ENCODE measurements at regions not wholly inside any gene's neighbourhood (a gene's known extent, or its start where the extent isn't known, plus 50 kb on each side); places are given as distances from the start of the nearest gene placed in this dataset.
A peak's percentile ranks its signal among the peaks of the same experiment; 100 is the strongest.

DNA sequence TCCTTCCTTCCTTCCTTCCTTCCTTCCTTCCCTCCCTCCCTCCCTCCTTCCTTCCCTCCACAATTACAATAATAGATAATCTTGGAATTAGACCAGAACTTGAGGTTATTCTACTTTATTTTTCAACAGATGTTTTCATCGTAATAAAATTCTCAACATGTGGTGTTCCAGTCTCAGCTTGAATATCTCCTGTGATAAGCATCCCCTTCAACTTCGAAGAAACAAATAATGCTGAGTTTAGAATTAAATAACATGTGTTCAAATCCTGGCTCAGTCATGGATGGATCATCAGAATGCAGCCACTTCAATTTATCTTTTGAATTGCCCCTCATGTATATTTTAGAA, 91.4 kb upstream of the PAPPA start:
- no peak for DNase-seq

DNA sequence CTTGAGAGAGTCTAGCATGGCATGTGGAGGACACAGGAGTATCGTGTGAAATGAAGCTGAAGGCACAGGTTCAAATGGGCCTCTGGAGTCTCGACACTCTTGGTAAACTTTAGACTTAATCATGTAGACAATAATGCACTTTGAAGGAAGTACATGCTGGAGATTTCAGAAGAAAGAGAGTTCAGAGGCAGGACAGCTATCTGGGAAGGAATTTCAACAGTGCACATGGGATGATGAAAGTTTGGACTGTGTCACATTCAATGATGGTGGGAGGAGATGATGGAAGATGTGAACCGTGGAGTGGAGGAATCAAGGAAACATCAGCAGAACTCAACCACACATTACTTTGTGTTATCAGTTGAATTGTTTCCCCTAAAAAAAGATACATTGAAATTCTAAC, 88.6 kb upstream of the PAPPA start:
- no peak for DNase-seq

DNA sequence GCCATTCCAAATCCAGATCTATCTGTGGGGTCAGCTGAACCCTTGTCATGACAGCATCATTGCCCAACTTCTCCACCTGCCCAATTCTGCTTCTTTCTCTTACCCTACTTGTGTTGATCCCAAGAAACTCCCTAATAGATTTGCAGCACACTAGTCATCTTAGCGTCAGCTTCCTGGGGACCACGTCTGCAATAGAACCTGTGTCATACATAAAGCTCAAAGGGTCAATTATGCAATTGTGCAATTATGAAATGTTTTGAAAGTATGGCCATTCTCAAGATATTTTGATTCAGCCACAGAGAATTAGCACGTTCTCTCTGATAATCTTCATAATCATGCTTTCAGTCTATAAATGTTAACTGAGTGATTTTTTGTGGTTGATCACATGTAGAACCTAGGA, 87.4 kb upstream of the PAPPA start:
- no peak for DNase-seq

DNA sequence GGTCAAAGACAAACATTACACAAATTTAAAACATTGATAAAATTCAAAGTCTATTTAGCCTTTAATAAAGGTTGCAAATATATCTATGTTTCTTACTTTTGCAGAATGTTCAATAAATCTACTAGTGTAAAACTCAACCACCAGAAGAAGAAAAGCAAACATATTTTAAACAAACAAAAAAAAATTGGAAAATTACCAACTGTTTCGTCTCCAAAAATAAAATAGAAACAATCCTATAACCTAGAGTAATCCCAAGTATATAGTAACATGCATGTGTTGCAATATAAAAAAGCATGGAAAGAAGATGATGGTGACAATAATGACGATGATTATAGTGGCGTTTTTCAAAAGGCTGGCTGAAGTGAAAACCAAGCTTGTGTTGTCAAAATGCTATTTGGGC, 86.0 kb upstream of the PAPPA start:
- no peak for DNase-seq

DNA sequence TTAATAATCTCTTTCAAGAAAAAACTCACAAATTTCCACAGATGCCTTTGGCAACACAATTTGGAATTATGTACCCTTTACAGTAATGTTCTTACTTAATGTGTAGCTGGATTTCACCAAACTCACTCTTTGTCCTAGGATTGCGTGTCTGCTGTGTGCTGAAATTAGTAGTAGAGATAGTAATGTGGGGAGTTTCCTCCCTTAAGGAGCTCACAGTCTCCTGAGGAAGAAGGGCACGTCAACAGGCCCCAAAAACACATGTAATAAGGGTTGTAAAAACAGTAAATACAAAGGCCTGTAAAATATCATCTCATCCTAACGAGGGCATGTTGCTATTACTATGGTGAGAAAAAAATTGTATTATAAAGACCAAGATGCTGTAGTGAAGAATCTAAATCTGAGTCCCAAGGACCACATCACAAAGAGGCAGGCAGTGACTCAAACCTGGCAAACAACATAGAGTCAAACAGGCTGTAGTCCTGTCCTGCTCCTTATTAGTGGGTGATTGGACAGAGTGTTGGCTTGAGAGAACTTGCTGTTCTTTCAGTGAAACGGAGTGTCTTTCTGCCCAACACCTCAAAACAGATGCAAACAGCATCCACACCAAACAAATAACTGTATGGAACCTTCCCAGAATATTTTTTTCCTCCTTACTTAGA, 83.2 kb upstream of the PAPPA start:
- no peak for DNase-seq

DNA sequence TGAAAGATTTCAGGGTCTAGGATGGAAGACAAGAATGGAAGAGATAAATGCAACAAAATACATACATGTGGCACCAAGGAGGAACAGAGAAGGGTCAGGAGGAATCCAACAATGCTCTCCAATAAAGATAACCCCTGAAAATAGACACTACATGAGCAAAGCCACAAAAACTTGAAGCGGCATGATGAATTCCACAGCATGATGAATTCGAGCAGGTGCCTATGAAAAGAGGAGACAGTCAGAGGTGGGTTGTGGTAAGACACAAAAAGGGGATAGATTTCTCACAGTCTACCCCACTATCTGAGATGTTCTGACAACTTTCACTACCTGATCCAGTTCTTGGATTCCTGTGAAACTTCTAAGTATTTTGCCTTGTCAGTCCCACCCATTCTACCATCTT, 81.5 kb upstream of the PAPPA start:
- no peak for DNase-seq

DNA sequence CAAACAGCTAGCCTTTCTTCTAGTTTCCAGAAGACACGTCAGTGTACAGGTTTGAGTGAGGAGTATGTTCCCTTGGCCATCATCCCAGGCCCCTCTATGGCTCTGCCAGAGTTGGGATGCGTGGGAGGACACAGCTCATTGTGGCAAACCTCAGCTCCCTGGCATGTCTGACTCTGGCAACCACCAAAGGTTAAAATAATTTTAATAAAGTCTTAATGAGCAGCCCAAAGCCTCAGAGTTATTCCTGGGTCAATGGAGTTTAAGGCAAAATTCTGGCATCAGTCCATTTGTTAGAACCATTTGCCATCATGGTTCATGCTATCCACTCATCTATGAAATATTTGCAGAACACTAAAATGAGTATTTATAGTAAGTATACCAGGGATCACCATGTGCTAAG, 79.8 kb upstream of the PAPPA start:
- DNase-seq: no peak

DNA sequence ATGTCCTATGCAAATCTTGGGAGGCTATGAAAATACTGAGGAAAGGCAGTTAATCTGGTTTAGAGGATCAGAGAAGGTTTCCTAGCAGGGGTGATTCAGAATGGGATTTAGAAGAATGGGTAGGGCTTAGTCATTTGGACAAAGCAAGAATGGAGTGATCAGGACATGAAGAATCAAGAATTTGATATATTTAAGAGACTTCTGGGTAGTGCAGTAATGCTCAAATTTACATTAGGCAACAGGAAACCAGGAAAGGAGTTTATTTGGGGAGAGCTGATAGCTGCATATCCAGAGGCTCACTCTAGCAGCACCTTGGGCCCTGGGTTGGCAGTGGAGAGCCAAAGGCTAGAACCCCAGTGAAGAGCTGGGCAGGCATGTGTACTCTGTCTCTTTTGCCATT, 78.9 kb upstream of the PAPPA start:
- DNase-seq: no peak

DNA sequence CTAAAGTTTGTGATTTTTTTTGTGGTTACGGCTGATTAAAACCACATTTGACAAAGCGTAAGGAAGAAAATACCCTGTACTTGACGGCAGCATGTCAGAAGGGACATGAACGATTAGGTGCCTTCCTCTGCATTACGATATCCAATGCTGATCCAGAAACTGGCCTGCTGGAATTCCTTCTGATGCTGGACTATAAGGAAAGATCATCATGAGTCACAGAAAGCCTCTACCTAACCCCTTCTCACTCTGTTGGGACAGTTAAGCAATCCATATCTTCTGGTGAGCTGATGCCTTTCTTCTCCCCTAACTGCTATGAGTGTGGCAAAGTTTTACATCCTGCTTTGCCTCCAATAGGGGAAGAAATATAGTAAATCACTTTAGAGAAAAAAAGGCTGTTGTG, 78.4 kb upstream of the PAPPA start:
- no peak for DNase-seq

DNA sequence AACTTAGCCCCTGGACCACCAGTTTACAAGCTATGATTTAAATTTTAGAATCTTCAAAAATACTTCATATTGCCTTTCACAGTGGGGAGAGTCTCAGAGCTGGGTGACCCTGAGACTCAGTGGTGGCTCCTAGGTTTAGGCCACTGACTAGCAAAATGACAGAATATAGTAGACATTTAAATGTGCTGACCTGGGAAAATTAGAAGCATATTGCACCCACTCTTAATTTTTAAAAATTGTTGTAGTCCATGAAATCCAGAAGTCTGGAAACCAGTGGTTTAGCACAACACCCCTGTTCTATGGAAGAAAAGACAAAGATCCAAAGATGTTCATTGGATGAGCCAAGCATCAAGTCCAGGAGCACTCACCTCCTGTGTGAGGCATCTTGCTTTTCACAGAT, 75.0 kb upstream of the PAPPA start:
- no peak for DNase-seq

DNA sequence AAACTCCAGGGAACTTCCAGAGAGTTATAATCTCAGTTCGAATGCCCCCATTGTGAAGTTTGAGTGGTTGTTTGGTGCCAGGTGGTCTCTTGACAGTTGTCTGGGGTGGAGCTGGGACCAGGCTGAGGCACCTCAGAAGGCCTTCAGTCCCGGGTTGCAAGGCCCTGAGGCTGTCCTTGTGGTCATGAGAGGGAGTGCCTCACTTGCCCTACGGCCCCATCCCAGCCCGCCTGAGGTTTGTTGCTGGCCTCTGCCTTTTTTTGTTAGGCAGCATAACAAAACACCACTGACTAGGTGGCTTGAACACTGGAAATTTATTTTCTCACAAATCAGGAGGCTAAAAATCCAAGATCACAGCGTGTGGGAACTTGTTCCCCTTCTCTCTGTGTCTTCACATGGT, 73.0 kb upstream of the PAPPA start:
- no peak for DNase-seq

DNA sequence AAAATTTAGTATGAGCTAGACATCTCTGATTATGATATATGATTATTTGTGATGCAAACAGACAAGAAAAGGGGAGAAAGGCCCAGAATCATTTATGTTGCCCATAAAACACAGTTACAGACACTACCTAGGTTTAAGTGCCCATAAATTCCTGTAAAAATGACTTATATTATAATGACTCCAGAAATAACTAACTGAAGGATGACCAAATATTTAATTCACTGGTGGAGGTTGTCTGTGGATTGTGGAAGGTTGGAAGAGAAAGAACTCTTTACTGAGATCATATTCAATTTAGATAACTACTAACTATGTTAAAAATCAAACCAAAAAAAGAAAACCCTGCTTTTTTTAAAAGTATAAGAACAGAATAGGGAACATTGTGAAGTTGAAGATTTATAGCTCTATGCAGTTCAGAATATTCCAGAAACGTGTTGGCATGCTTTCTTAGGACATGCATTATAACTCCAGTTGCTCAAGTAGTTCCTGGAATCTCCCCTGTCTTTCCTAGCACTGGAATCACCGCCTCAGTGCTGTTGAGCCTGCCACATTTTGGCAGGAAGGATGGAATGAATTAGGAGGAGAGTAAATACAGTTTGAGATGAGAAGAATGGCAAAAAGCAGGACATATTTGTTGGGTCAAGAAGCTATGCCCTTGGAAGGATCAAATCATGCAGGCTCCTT, 72.0 kb upstream of the PAPPA start:
- DNase-seq: no peak

DNA sequence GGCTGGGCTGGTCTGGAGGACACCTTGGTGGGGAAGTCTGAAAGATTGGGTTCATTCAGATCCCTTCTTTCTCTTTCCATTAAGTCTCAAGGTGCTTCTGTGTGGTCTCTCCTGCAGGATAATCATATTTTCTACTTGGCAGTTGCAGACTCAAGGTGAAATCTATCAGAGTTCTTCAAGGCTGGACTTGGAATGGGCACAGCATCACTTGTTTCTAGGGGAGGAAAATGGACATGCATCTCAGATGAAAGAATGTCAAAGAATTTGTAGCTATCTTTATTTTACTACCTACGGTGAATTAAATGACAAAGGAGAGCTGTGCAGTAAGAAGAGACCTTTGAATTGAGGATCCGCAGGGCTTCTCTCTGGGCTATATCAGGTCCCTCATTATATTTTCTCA, 69.8 kb upstream of the PAPPA start:
- no peak for DNase-seq

DNA sequence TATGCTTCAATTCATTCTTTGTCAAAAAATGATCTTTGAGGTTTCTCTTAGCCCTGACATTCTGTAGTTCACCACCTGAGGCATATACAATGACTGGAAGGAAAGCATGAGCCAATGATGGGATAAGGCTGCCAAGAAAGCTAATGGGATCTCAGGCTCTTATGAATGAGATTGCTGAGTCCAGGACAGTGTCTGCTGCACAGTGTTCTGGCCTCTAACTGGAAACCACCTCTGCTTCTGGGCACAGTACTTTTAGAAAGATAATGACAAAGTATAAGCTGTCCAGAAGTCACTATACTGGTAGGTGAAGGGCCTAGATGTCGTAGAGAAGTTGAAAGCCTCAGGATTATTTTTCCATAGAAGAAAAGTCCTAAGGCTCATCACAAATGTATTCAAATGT, 69.1 kb upstream of the PAPPA start:
- DNase-seq: no peak

DNA sequence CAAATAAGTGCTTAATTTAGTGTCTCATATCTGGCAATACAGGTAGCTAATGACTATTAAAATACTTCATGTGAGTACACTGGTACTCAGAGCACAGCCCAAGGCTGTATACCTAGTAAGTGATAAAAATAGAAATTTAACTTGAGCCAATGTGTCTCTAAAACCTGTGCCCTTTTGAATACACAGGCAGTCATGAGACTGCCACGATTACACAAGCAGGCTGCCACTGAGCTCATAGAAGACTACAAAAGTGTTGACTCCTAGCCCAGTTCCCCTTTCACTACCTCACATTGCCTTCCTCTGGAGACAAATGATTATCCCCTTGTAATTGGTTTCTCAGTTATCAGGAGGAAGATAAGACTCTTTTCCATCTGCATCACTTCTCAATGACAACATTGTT, 66.3 kb upstream of the PAPPA start:
- no peak for DNase-seq

DNA sequence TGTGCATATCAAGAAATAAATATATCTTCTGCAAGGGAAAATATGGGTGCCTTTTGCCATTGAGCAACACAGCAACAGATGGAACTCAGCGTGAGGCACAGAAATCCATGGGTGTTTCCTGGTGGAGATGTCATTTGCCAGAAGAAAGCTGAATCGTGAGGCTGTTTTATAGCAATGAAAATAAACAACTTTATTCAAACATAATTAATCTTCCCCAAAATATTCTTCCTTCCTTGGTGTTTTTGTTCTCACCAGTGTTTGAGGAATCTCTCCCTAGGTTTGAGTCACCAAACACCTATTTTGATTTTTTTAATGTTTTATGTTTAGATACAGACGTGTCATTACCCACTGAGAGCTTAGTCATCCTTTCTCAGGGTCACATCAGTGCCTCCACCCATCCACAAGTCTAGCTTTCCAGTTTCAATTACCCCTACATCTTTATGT, 65.8 kb upstream of the PAPPA start:
- DNase-seq: peak; percentile 18

DNA sequence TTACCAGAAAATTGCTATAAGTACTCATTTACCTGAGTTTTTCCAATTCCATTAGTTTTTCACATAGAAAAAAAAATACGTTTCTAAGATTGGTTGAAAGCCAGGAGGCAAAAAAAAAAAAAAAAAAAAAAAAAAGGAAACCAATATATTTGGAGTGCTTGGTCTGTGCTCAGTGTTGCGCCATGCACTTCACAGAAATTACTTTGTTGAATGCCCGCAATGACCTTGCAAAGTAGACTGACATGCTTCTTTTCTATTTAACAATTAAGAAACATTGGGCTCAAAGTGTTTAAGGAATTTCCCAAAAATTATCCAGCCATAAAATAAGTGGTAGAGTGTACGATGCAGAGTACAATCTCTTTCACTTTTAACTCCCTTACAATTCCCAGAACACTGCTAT, 65.2 kb upstream of the PAPPA start:
- DNase-seq: no peak

DNA sequence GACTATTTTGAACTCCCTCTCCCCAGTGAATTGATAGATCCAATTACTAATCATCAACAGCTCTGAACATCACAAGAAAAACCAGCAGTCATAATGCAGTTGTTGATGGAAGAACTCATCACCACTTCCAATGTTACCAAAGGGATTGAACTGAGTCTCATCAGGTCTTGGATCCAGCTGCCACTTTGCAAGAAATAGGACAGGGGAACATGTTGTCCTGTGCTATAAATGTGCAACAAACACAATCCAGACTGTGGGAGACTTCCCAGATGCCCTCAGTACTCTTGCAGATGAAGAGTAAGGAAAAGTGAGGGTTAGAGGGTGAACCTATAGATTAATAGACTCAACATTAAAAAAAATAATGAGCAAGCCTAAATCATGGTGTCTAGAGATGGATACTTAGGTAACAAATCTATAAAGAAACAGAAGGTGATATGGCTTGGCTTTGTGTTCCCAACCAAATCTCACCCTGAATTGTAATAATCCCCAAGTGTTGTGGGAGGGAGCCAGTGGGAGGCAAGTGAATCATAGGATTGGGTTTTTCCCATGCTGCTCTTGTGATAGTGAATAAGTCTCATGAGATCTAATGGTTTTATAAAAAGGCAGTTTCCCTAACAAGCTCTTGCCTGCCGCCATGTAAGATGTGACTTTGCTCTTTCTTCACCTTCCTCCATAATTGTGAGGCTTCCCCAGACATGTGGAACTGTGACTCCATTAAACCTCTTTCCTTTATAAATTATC, 63.4 kb upstream of the PAPPA start:
- DNase-seq: no peak

DNA sequence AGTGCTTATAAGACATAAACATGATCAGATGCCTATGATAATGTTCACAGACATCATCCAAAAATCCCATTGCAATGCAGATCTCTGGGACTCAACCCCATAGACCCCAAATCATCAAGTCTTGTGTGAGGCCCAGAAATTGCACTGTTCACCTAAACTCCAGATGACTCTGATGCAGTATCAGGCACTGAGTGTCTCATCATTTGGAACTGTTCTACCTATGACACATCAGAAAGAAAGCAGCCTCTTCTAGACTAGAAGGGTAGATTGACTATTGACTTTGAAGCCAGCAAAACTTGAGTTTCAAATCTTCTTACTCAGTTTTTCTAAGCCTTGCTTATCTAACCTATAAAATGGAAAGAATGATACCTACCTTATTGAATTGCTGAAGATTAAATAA, 58.7 kb upstream of the PAPPA start:
- no peak for DNase-seq

DNA sequence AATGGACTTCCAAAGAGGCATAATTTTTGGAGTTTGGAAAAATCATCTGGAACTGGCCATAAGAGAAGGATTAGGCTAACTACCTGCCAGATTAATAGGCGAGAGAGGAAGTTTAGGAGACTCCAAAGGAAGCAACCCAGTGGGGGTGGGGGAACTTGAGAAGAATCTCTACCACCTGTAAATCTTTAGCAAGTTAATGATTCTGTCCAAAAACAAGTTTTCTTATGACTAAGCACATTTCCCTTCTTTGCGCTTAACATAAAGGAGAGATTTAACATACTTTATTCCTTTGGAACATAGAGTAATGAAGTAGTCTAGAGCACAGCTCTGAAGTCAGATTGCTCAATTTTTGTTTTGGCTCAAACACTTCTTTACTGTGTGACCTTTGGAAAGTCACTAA, 58.2 kb upstream of the PAPPA start:
- DNase-seq: no peak

DNA sequence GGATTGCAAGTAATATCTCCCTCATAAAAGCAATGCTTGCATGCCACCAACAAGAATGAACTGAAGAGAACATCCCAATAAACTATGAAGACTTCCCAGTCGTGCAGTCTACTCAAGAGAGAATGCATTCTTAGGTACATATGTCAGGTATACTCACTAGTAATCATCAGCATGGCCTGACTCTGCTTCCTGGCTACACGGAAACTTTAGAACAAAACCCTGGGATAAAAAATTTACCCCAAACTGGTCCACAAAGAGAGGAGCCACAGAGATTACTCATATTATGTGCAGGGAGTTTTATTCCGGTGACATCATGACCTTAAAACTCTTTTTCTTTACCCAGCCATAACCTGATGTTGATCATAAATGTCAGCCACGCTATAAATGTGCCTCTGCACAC, 57.5 kb upstream of the PAPPA start:
- no peak for DNase-seq

DNA sequence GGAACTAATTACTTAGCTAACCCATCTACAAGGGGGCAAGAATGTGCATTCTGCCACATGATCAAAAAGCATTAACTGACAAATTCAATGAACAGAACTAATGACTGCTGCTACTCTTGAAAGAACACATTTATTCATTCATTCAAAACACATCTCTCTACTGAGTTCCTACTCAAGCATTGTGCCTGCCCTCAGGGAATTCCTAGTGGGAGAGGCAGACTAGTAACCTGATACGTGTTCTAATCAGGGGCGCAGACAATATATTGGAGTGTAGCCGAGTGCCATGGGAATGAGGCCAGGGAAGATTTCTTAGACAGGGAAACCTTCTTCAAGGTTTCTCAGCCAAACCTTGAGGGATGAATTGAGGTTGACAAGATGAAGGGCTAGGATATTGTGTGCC, 56.7 kb upstream of the PAPPA start:
- peak; percentile 8 for DNase-seq

DNA sequence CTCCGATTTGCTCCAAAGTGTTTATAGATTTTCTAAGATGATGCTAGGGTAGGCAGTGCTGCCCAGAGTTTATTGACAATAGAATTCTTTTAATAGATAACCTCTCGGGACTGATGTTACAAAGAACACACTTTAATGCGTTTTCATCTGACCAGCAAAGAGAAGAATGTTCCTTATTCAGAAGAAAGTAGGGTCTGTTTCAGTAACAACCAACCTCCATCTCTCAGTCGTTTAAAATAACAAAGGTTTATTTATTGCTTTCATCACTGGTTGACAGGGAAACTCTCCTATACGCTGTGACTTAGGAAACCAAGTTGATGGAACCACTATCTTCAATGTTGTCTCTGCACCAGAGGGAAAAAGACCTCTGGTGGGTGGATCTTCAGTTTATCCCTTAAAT, 55.1 kb upstream of the PAPPA start:
- DNase-seq: no peak

DNA sequence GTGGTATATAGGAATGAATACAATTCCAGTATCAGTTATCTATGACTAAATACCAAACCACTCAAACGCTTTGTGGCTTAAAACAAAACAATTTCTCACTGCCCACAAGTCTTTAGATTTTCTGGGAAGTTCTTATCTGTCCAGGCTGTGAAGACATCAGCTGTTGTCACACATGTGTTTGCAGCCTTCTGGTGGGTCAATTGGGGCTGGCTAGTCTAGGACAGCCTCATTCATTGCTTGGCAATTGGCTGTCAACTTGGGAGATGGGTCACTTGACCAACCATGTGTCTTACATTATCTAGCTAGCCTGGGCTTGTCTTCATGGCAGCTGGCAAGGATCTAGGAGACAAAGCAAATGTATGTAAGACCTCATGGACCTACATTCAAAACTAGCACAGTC, 53.8 kb upstream of the PAPPA start:
- DNase-seq: no peak

DNA sequence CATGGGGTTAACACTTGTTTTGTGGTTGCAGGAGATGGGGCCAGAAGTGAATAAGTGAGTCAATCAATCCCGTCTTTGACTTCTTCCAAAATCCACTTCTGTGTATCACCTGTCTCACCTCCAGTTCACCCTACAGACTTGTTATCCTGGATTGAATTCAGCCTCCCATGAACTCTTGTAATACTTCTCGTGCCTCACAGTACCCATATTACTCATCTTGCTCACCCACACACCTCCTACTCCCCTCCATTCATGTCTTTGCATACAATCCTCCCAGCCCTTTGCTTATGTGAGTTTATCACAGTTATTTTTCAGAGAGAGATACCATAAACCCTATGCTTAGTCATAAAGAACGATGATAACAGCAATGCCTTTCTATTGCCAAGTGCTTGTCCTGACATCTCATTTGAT, 52.9 kb upstream of the PAPPA start:
- no peak for DNase-seq

All from NCI-H748 treated with DMSO at 0.1 percent for 48 hours (cell line).